ENCODE measurements at regions not wholly inside any gene's neighbourhood (a gene's known extent, or its start where the extent isn't known, plus 50 kb on each side); places are given as distances from the start of the nearest gene placed in this dataset.

DNA sequence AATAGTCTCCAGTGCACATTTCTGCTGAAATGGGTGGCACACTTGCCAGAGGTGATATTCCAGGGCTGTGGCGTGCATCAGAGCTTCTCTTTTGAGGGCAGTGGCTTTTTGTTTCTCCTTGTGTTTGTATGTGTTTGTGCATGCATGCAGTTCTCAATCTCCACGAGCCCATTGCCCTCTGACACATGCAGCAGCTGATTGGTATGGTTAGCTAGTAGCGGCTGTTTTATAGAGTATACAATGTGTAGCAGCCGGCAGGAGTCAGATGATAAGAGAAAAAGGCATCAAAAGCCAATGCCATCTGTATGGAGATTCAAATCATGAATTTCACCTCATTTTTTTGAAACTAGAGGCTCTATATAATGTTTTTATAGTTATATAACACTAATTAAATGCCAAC, 616.9 kb upstream of the STXBP6 start:
- TF ChIP-seq, protein P1, sequence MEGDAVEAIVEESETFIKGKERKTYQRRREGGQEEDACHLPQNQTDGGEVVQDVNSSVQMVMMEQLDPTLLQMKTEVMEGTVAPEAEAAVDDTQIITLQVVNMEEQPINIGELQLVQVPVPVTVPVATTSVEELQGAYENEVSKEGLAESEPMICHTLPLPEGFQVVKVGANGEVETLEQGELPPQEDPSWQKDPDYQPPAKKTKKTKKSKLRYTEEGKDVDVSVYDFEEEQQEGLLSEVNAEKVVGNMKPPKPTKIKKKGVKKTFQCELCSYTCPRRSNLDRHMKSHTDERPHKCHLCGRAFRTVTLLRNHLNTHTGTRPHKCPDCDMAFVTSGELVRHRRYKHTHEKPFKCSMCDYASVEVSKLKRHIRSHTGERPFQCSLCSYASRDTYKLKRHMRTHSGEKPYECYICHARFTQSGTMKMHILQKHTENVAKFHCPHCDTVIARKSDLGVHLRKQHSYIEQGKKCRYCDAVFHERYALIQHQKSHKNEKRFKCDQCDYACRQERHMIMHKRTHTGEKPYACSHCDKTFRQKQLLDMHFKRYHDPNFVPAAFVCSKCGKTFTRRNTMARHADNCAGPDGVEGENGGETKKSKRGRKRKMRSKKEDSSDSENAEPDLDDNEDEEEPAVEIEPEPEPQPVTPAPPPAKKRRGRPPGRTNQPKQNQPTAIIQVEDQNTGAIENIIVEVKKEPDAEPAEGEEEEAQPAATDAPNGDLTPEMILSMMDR (IDR thresholded peaks at IDR 0.05; ENCODE audit: insufficient read depth, low read length, poor library complexity, severe bottlenecking), result no peak
- TF ChIP-seq EZH2phosphoT487 (conservative IDR thresholded peaks at IDR 0.05; ENCODE audit: low read length), result no peak
